Adrenal gland (tissue), 9 donors: ENCODE measurements at regions not wholly inside any gene's neighbourhood (a gene's known extent, or its start where the extent isn't known, plus 50 kb on each side); places are given as distances from the start of the nearest gene placed in this dataset.

Experiments
- DNase-seq, 7 donors: peaks; one replicate each; pipeline ENCODE4 v3.0.0-alpha.2; 2019 to 2020
- H3K27ac ChIP-seq, 5 donors: fragments of 200-600 bp; sonication (generic) in 4 of 5; 1 replicate in 3 of 5; 2 replicates in 2 of 5; pipeline versions ENCODE4 v1.5.1 to v1.8.0; 2016 to 2020; ENCODE audit warnings: mild to moderate bottlenecking in 1 of 5
- H3K27me3 ChIP-seq: fragments of 200-600 bp; 2 replicates; pipeline ENCODE4 v1.8.0; 2021
- H3K36me3 ChIP-seq, 2 donors: fragments of 200-600 bp; replicated peaks in 1 of 2; 1 replicate in 1 of 2; 2 replicates in 1 of 2; pipeline versions ENCODE4 v1.5.1 to v1.8.0; 2018 to 2022
- H3K4me1 ChIP-seq, 2 donors: fragments of 200-600 bp; replicated peaks in 1 of 2; 1 replicate in 1 of 2; 2 replicates in 1 of 2; pipeline versions ENCODE4 v1.5.1 to v1.8.0; 2018 to 2021
- H3K4me3 ChIP-seq, 4 donors: fragments of 200-600 bp; sonication (generic) in 3 of 4; one replicate each; pipeline ENCODE4 v1.5.1; 2016 to 2018
- H3K9me3 ChIP-seq, 3 donors: fragments of 200-600 bp; sonication (generic) in 1 of 3; replicated peaks in 1 of 3; 1 replicate in 2 of 3; 2 replicates in 1 of 3; pipeline versions ENCODE4 v1.5.1 to v1.8.0; 2016 to 2021
- POLR2A ChIP-seq, 2 donors: fragments of 450-650 bp; IDR thresholded peaks; one replicate each; pipeline ENCODE4 v1.6.1; 2017; ENCODE audit warnings: antibody characterized with exemption in 2 of 2, mild to moderate bottlenecking in 2 of 2, moderate library complexity in 1 of 2
- WGBS, 4 donors: extraction: QIAGEN DNeasy Blood & Tissue Kit in 2 of 4; methylation state at CpG; one replicate each; pipeline versions ENCODE4 v1.1.5 to v1.1.7; 2013 to 2017; 5-methylcytosine and 5-hydroxymethylcytosine counted together
- intact Hi-C, 2 donors: fragments of 100-400 bp; cut with DNase I; formaldehyde crosslinking; loops; one replicate each; pipeline versions ENCODE4 v1.14.1 to v1.15.0; 2022 to 2023
- TF ChIP-seq, protein P1 (sequence below), 6 experiments: fragments of 450-650 bp in 4 of 6; fragments of 200-600 bp in 2 of 6; sonication (generic) in 1 of 6; IDR thresholded peaks; 1 replicate in 5 of 6; 2 replicates in 1 of 6; pipeline versions ENCODE4 v1.5.1 to v1.8.0; 2016 to 2021; ENCODE audit warnings: antibody characterized with exemption in 6 of 6, mild to moderate bottlenecking in 2 of 6, moderate library complexity in 1 of 6
- donor health status: healthy with polysubstance abuse.
- donor health status: Bipolar disorder and iron deficiency.
- donor health status: DM: yes; HTN: yes; CAD: no.
- donor health status: DM: no; HTN: no; CAD: no.
- donor health status: DM: no; HTN: no; CAD: no.

GRCh38 chr18:44590956-44591670 lies 89.6 kb upstream of the SETBP1 start:
- no peak for TF ChIP-seq POLR2A (IDR thresholded peaks at IDR 0.05)
- TF ChIP-seq, protein P1, sequence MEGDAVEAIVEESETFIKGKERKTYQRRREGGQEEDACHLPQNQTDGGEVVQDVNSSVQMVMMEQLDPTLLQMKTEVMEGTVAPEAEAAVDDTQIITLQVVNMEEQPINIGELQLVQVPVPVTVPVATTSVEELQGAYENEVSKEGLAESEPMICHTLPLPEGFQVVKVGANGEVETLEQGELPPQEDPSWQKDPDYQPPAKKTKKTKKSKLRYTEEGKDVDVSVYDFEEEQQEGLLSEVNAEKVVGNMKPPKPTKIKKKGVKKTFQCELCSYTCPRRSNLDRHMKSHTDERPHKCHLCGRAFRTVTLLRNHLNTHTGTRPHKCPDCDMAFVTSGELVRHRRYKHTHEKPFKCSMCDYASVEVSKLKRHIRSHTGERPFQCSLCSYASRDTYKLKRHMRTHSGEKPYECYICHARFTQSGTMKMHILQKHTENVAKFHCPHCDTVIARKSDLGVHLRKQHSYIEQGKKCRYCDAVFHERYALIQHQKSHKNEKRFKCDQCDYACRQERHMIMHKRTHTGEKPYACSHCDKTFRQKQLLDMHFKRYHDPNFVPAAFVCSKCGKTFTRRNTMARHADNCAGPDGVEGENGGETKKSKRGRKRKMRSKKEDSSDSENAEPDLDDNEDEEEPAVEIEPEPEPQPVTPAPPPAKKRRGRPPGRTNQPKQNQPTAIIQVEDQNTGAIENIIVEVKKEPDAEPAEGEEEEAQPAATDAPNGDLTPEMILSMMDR (IDR thresholded peaks at IDR 0.05): no peak
- Histone ChIP-seq H3K27ac (no peak overlapping the region), H3K4me3 (no peak overlapping the region), H3K4me1 (peaks cover 0 to 6% of the 10 kb centered on the region in 2 donors), H3K36me3 (no peaks in the 10 kb centered on the region), H3K9me3 (no peaks in the 10 kb centered on the region), H3K27me3 (no peaks in the 10 kb centered on the region)
- no peak for DNase-seq
- intact Hi-C loops: no loop called here
- WGBS, 4 donors: 76 to 91% (median 85%) methylated on average over 1 of the region's 1 CpG

GRCh38 chr18:44592639-44593038 lies 88.0 kb upstream of the SETBP1 start:
- 34 to 55% (median 54%) methylated on average over 2 of the region's 2 CpGs for WGBS, 4 donors
- peaks cover 0 to 6% of the 10 kb centered on the region in 2 donors for H3K4me1 ChIP-seq
- intact Hi-C loops: no loop called here
- H3K36me3 ChIP-seq: no peaks in the 10 kb centered on the region
- no peak for TF ChIP-seq POLR2A (IDR thresholded peaks at IDR 0.05)
- TF ChIP-seq, protein P1 (IDR thresholded peaks at IDR 0.05): no peak
- DNase-seq: no peak
- no peak overlapping the region for H3K4me3 ChIP-seq
- no peaks in the 10 kb centered on the region for H3K9me3 ChIP-seq
- no peak overlapping the region for H3K27ac ChIP-seq
- H3K27me3 ChIP-seq: no peaks in the 10 kb centered on the region

GRCh38 chr18:44594799-44595467 lies 85.8 kb upstream of the SETBP1 start:
- WGBS, 4 donors: 57 to 64% (median 61%) methylated on average over 3 of the region's 3 CpGs
- peaks cover 0 to 6% of the 10 kb centered on the region in 2 donors for H3K4me1 ChIP-seq
- no peak for TF ChIP-seq POLR2A (IDR thresholded peaks at IDR 0.05)
- TF ChIP-seq, protein P1 (IDR thresholded peaks at IDR 0.05): no peak
- H3K9me3 ChIP-seq: no peaks in the 10 kb centered on the region
- no peaks in the 10 kb centered on the region for H3K36me3 ChIP-seq
- H3K27ac ChIP-seq: no peak overlapping the region
- DNase-seq: no peak
- intact Hi-C loops: no loop called here
- no peak overlapping the region for H3K4me3 ChIP-seq
- no peaks in the 10 kb centered on the region for H3K27me3 ChIP-seq

DNA sequence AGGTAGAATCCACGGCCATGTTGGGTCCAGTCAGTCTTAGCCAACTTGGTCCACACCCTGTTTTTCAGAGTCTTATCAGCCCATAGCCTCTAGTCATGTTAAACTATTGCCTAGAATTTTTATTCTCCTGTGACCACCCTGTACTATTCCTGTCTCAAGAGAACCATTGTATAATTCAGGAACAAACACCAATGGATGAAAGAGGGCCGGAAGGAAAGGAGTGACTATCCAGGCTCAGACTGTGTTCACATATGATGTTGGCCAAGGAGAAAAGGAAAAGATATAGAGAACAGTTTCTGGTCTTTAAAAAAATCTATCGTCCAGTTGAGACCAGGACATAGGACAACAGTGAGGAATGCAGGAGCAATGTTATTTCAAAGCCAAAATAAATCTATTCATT lies 82.9 kb upstream of the SETBP1 start:
- no peaks in the 10 kb centered on the region for H3K27me3 ChIP-seq
- no peak for TF ChIP-seq POLR2A (IDR thresholded peaks at IDR 0.05)
- TF ChIP-seq, protein P1 (IDR thresholded peaks at IDR 0.05): no peak
- no peak overlapping the region for H3K27ac ChIP-seq
- intact Hi-C loops: no loop called here
- H3K4me3 ChIP-seq: no peak overlapping the region
- H3K36me3 ChIP-seq: no peaks in the 10 kb centered on the region
- DNase-seq: no peak
- H3K9me3 ChIP-seq: no peaks in the 10 kb centered on the region
- no peaks in the 10 kb centered on the region for H3K4me1 ChIP-seq
- WGBS, 4 donors: 58 to 81% (median 78%) methylated on average over 3 of the region's 3 CpGs
